ENCODE measurements at regions not wholly inside any gene's neighbourhood (a gene's known extent, or its start where the extent isn't known, plus 50 kb on each side); places are given as distances from the start of the nearest gene placed in this dataset.

GRCh38 chr2:8482432-8482831 lies 199.4 kb upstream of the ID2 start:
- TF ChIP-seq, protein P1, sequence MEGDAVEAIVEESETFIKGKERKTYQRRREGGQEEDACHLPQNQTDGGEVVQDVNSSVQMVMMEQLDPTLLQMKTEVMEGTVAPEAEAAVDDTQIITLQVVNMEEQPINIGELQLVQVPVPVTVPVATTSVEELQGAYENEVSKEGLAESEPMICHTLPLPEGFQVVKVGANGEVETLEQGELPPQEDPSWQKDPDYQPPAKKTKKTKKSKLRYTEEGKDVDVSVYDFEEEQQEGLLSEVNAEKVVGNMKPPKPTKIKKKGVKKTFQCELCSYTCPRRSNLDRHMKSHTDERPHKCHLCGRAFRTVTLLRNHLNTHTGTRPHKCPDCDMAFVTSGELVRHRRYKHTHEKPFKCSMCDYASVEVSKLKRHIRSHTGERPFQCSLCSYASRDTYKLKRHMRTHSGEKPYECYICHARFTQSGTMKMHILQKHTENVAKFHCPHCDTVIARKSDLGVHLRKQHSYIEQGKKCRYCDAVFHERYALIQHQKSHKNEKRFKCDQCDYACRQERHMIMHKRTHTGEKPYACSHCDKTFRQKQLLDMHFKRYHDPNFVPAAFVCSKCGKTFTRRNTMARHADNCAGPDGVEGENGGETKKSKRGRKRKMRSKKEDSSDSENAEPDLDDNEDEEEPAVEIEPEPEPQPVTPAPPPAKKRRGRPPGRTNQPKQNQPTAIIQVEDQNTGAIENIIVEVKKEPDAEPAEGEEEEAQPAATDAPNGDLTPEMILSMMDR (IDR thresholded peaks at IDR 0.05): no peak
- TF ChIP-seq EP300 (IDR thresholded peaks at IDR 0.05) (no peak), POLR2AphosphoS5 (IDR thresholded peaks at IDR 0.05) (no peak), POLR2A (IDR thresholded peaks at IDR 0.05) (no peak)
